KBM-7 (cell line): ENCODE measurements at regions not wholly inside any gene's neighbourhood (a gene's known extent, or its start where the extent isn't known, plus 50 kb on each side); places are given as distances from the start of the nearest gene placed in this dataset.

ENCODE experiments used
- DNase-seq: peaks from one replicate; pipeline ENCODE4 v3.0.0-alpha.2; 2015
- in situ Hi-C: fragments of 300-500 bp; cut with MboI; formaldehyde crosslinking; loops from 2 replicates; pipeline ENCODE4 v1.14.3; 2020; ENCODE audit warnings: low sequenced_read_pairs, low pct_unique_long_range_greater_than_20kb, mixed read lengths

GRCh38 chr11:110786226-110786902 is 74.1 kb upstream of the ARHGAP20 start:
- DNase-seq: no peak
- in situ Hi-C loops: no loop called here

- in situ Hi-C loops: no loop called here
- DNase-seq: no peak
Observed at GRCh38 chr11:110785398-110785797, 73.2 kb upstream of the ARHGAP20 start.

- no peak for DNase-seq
- in situ Hi-C loops: no loop called here
Observed at GRCh38 chr11:110782616-110783015, 70.4 kb upstream of the ARHGAP20 start.

- in situ Hi-C loops: no loop called here
- DNase-seq: no peak
Observed at GRCh38 chr11:110779108-110779507, 66.9 kb upstream of the ARHGAP20 start.

GRCh38 chr11:110778343-110778742 is 66.1 kb upstream of the ARHGAP20 start:
- in situ Hi-C loops: no loop called here
- DNase-seq: no peak

- peak; percentile 20 for DNase-seq
- in situ Hi-C loops: no loop called here
Observed at GRCh38 chr11:110777775-110778174, 65.5 kb upstream of the ARHGAP20 start.

GRCh38 chr11:110776081-110776480 is 63.8 kb upstream of the ARHGAP20 start:
- DNase-seq: no peak
- in situ Hi-C loops: no loop called here

GRCh38 chr11:110774138-110775014 is 62.1 kb upstream of the ARHGAP20 start:
- DNase-seq: no peak
- in situ Hi-C loops: no loop called here

GRCh38 chr11:110773442-110773841 is 61.2 kb upstream of the ARHGAP20 start:
- in situ Hi-C loops: no loop called here

GRCh38 chr11:110772863-110773262 is 60.6 kb upstream of the ARHGAP20 start:
- in situ Hi-C loops: no loop called here
- DNase-seq: no peak

More at GRCh38 chr11:110773442-110773841, 61.2 kb upstream of the ARHGAP20 start:
- DNase-seq: no peak

GRCh38 chr11:110766316-110766715 is 54.1 kb upstream of the ARHGAP20 start:
- DNase-seq: no peak
- in situ Hi-C loops: no loop called here

GRCh38 chr11:110764485-110764884 is 52.2 kb upstream of the ARHGAP20 start:
- in situ Hi-C loops: no loop called here

GRCh38 chr11:110763249-110764011 is 51.2 kb upstream of the ARHGAP20 start:
- in situ Hi-C loops: no loop called here
- no peak for DNase-seq

More at GRCh38 chr11:110764485-110764884, 52.2 kb upstream of the ARHGAP20 start:
- no peak for DNase-seq

- DNase-seq: no peak
- in situ Hi-C loops: no loop called here
Observed at GRCh38 chr11:110762590-110762989, 50.4 kb upstream of the ARHGAP20 start.
